ENCODE measurements at regions not wholly inside any gene's neighbourhood (a gene's known extent, or its start where the extent isn't known, plus 50 kb on each side); places are given as distances from the start of the nearest gene placed in this dataset.
A peak's percentile ranks its signal among the peaks of the same experiment; 100 is the strongest.

GRCh38 chr2:41932241-41933045 is 115.4 kb upstream of the PKDCC start:
- H3K4me3 ChIP-seq (ENCODE audit: low read depth, low read length), result peak overlapping the region; percentile 31
- TF ChIP-seq, protein P1, sequence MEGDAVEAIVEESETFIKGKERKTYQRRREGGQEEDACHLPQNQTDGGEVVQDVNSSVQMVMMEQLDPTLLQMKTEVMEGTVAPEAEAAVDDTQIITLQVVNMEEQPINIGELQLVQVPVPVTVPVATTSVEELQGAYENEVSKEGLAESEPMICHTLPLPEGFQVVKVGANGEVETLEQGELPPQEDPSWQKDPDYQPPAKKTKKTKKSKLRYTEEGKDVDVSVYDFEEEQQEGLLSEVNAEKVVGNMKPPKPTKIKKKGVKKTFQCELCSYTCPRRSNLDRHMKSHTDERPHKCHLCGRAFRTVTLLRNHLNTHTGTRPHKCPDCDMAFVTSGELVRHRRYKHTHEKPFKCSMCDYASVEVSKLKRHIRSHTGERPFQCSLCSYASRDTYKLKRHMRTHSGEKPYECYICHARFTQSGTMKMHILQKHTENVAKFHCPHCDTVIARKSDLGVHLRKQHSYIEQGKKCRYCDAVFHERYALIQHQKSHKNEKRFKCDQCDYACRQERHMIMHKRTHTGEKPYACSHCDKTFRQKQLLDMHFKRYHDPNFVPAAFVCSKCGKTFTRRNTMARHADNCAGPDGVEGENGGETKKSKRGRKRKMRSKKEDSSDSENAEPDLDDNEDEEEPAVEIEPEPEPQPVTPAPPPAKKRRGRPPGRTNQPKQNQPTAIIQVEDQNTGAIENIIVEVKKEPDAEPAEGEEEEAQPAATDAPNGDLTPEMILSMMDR (conservative IDR thresholded peaks at IDR 0.05; ENCODE audit: low read depth, low read length), result peak; percentile 55
- peak; percentile 100 for DNase-seq (ENCODE audit: low read depth)

DNA sequence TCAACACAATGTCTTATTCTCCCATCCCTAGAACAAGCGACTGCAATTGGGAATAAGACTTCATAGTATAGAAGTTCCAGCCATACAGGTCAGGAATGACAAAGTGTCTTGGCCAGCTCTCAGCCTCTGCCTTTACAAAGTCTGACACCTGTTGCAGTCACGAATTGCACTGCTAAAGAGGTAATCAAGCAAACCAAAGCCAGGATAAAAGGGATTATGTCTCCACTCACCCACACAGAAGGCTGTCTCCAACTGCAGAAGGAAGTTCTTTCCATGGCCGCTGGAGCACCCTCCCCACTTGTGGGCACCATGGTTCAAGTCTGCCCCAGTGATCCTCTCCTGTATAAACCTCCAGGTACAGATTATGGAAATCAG is 114.8 kb upstream of the PKDCC start:
- no peak for DNase-seq (ENCODE audit: low read depth)
- TF ChIP-seq, protein P1 (conservative IDR thresholded peaks at IDR 0.05; ENCODE audit: low read depth, low read length), result no peak
- H3K4me3 ChIP-seq (ENCODE audit: low read depth, low read length), result peak overlapping the region; percentile 15

GRCh38 chr2:41933585-41934320 is 114.1 kb upstream of the PKDCC start:
- DNase-seq (ENCODE audit: low read depth), result peak; percentile 99
- peak overlapping the region; percentile 19 for H3K4me3 ChIP-seq (ENCODE audit: low read depth, low read length)

DNA sequence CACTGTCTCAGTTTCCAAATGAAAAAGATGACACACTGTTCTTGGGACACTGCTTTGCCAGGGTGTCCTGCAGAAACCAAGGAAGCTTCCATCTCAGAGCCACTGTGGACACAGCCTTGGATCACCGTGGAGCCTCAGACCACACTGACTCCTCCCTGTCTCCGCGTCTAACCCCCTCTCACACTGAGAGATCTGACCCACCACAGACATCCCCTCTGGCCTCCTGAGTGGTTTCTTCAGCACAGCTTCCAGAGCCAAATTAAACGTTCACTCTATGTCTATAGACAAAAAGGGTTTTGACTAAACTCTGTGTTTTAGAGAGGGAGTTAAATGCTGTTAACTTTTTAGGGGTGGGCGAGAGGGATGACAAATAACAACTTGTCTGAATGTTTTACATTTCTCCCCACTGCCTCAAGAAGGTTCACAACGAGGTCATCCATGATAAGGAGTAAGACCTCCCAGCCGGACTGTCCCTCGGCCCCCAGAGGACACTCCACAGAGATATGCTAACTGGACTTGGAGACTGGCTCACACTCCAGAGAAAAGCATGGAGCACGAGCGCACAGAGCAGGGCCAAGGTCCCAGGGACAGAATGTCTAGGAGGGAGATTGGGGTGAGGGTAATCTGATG is 113.4 kb upstream of the PKDCC start:
- H3K4me3 ChIP-seq (ENCODE audit: low read depth, low read length), result peak overlapping the region; percentile 19
- peak; percentile 95 for DNase-seq (ENCODE audit: low read depth)

More at GRCh38 chr2:41933585-41934320, 114.1 kb upstream of the PKDCC start:
- TF ChIP-seq, protein P1 (conservative IDR thresholded peaks at IDR 0.05; ENCODE audit: low read depth, low read length), result no peak

GRCh38 chr2:41935002-41935401 is 112.8 kb upstream of the PKDCC start:
- no peak for DNase-seq (ENCODE audit: low read depth)
- TF ChIP-seq, protein P1 (conservative IDR thresholded peaks at IDR 0.05; ENCODE audit: low read depth, low read length), result no peak
- H3K4me3 ChIP-seq (ENCODE audit: low read depth, low read length), result no peak overlapping the region

More for the DNA sequence above, 113.4 kb upstream of the PKDCC start:
- TF ChIP-seq, protein P1 (conservative IDR thresholded peaks at IDR 0.05; ENCODE audit: low read depth, low read length), result no peak

DNA sequence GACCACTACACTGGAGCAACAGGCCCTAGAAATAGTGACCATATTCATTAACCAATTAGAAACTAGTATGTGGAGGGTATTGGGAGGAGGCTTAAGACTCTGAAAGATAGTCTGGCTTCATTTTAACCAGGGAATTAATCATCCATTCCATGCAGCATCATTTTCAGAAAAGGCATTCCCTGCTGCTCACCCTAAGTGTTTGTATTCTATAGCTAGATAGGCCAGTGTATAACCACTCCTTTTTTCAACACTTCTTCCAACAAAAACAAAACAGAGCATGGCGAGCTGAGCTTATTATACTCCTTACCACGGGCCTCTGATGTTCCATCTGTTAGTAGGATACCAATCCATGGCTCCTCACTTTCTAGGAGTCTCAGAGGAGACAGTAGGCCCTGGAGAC is 112.0 kb upstream of the PKDCC start:
- TF ChIP-seq, protein P1 (conservative IDR thresholded peaks at IDR 0.05; ENCODE audit: low read depth, low read length), result no peak
- no peak overlapping the region for H3K4me3 ChIP-seq (ENCODE audit: low read depth, low read length)
- peak; percentile 64 for DNase-seq (ENCODE audit: low read depth)
